ENCODE measurements at regions not wholly inside any gene's neighbourhood (a gene's known extent, or its start where the extent isn't known, plus 50 kb on each side); places are given as distances from the start of the nearest gene placed in this dataset.

- Histone ChIP-seq H3K27me3 (replicated peaks in 1 of 2; ENCODE audit: control insufficient read depth in 2 of 2, extremely low read depth in 1 of 2, insufficient read depth in 2 of 2, low read length in 1 of 2) (no peaks in the 10 kb centered on the region), H3K4me1 (ENCODE audit: control insufficient read depth in 1 of 2, extremely low read depth in 1 of 2, insufficient read depth in 2 of 2, low read length in 2 of 2) (no peaks in the 10 kb centered on the region), H3K9me3 (no peaks in the 10 kb centered on the region), H3K36me3 (ENCODE audit: control insufficient read depth in 2 of 2, extremely low read depth in 1 of 2, insufficient read depth in 1 of 2, low read length in 1 of 2) (no peaks in the 10 kb centered on the region), H3K4me3 (ENCODE audit: control insufficient read depth in 1 of 2, extremely low read depth in 1 of 2, low read length in 1 of 2) (no peak overlapping the region), H3K27ac (ENCODE audit: low read length) (no peak overlapping the region)
- no peak overlapping the region for H3K4me3 Mint-ChIP-seq
- H3K9me3 Mint-ChIP-seq = peaks cover 5 to 12% (median 10%) of the 10 kb centered on the region in 3 donors
- ATAC-seq (replicated peaks in 1 of 4) (no peak), DNase-seq (no peak)
- H3K4me1 Mint-ChIP-seq = no peaks in the 10 kb centered on the region
- ChIA-PET POLR2A (no interaction called here), CTCF (no interaction called here)
- H3K36me3 Mint-ChIP-seq = no peaks in the 10 kb centered on the region
- no peak overlapping the region for H3K27ac Mint-ChIP-seq
- no CpG with 5 or more reads among the region's 4 CpGs for WGBS (ENCODE audit: insufficient coverage)
- H3K27me3 Mint-ChIP-seq = no peaks in the 10 kb centered on the region
These were observed 105.9 kb downstream of the SOX11 start for GRCh38 chr2:5798084-5798483.

GRCh38 chr2:5799348-5799747 lies 107.2 kb downstream of the SOX11 start:
- Mint-ChIP-seq H3K4me3 (no peak overlapping the region), H3K27ac (no peak overlapping the region), H3K4me1 (no peaks in the 10 kb centered on the region), H3K9me3 (peaks cover 5 to 10% (median 9%) of the 10 kb centered on the region in 3 donors), H3K36me3 (no peaks in the 10 kb centered on the region), H3K27me3 (no peaks in the 10 kb centered on the region)
- no peak for ATAC-seq (replicated peaks in 1 of 4)
- H3K4me1 ChIP-seq (ENCODE audit: control insufficient read depth in 1 of 2, extremely low read depth in 1 of 2, insufficient read depth in 2 of 2, low read length in 2 of 2) = no peaks in the 10 kb centered on the region
- H3K4me3 ChIP-seq (ENCODE audit: control insufficient read depth in 1 of 2, extremely low read depth in 1 of 2, low read length in 1 of 2) = no peak overlapping the region
- no peak overlapping the region for H3K27ac ChIP-seq (ENCODE audit: low read length)
- WGBS (ENCODE audit: insufficient coverage) = no CpG with 5 or more reads among the region's 1 CpG
- ChIA-PET POLR2A (no interaction called here), CTCF (no interaction called here)
- H3K36me3 ChIP-seq (ENCODE audit: control insufficient read depth in 2 of 2, extremely low read depth in 1 of 2, insufficient read depth in 1 of 2, low read length in 1 of 2) = no peaks in the 10 kb centered on the region
- H3K27me3 ChIP-seq (replicated peaks in 1 of 2; ENCODE audit: control insufficient read depth in 2 of 2, extremely low read depth in 1 of 2, insufficient read depth in 2 of 2, low read length in 1 of 2) = no peaks in the 10 kb centered on the region
- no peak for DNase-seq
- no peaks in the 10 kb centered on the region for H3K9me3 ChIP-seq

- Histone ChIP-seq H3K4me3 (ENCODE audit: control insufficient read depth in 1 of 2, extremely low read depth in 1 of 2, low read length in 1 of 2) (no peak overlapping the region), H3K9me3 (no peaks in the 10 kb centered on the region), H3K4me1 (ENCODE audit: control insufficient read depth in 1 of 2, extremely low read depth in 1 of 2, insufficient read depth in 2 of 2, low read length in 2 of 2) (no peaks in the 10 kb centered on the region), H3K27ac (ENCODE audit: low read length) (no peak overlapping the region), H3K27me3 (replicated peaks in 1 of 2; ENCODE audit: control insufficient read depth in 2 of 2, extremely low read depth in 1 of 2, insufficient read depth in 2 of 2, low read length in 1 of 2) (no peaks in the 10 kb centered on the region), H3K36me3 (ENCODE audit: control insufficient read depth in 2 of 2, extremely low read depth in 1 of 2, insufficient read depth in 1 of 2, low read length in 1 of 2) (no peaks in the 10 kb centered on the region)
- no peaks in the 10 kb centered on the region for H3K36me3 Mint-ChIP-seq
- ChIA-PET POLR2A (no interaction called here), CTCF (no interaction called here)
- WGBS (ENCODE audit: insufficient coverage) = 55% methylated on average over 2 of the region's 8 CpGs
- H3K4me3 Mint-ChIP-seq = no peak overlapping the region
- H3K4me1 Mint-ChIP-seq = no peaks in the 10 kb centered on the region
- DNase-seq = no peak
- H3K27me3 Mint-ChIP-seq = peaks cover 0 to 4% of the 10 kb centered on the region in 2 donors
- H3K9me3 Mint-ChIP-seq = peaks cover 4 to 20% (median 7%) of the 10 kb centered on the region in 3 donors
- no peak for ATAC-seq (replicated peaks in 1 of 4)
- H3K27ac Mint-ChIP-seq = no peak overlapping the region
These were observed 111.4 kb downstream of the SOX11 start for GRCh38 chr2:5803547-5803946.

GRCh38 chr2:5818961-5819600 lies 126.9 kb downstream of the SOX11 start:
- POLR2A ChIA-PET = no interaction called here
- no peaks in the 10 kb centered on the region for H3K27me3 Mint-ChIP-seq
- ATAC-seq (replicated peaks in 1 of 4) = no peak
- H3K27ac Mint-ChIP-seq = no peak overlapping the region
- peaks cover 0 to 2% (median 0%) of the 10 kb centered on the region in 3 donors for H3K9me3 Mint-ChIP-seq
- WGBS (ENCODE audit: insufficient coverage) = 60% methylated on average over 1 of the region's 3 CpGs
- Histone ChIP-seq H3K27ac (ENCODE audit: low read length) (no peak overlapping the region), H3K27me3 (replicated peaks in 1 of 2; ENCODE audit: control insufficient read depth in 2 of 2, extremely low read depth in 1 of 2, insufficient read depth in 2 of 2, low read length in 1 of 2) (no peaks in the 10 kb centered on the region), H3K4me1 (ENCODE audit: control insufficient read depth in 1 of 2, extremely low read depth in 1 of 2, insufficient read depth in 2 of 2, low read length in 2 of 2) (no peaks in the 10 kb centered on the region), H3K36me3 (ENCODE audit: control insufficient read depth in 2 of 2, extremely low read depth in 1 of 2, insufficient read depth in 1 of 2, low read length in 1 of 2) (no peaks in the 10 kb centered on the region), H3K9me3 (no peaks in the 10 kb centered on the region), H3K4me3 (ENCODE audit: control insufficient read depth in 1 of 2, extremely low read depth in 1 of 2, low read length in 1 of 2) (no peak overlapping the region)
- CTCF ChIA-PET = no interaction called here
- H3K4me1 Mint-ChIP-seq = no peaks in the 10 kb centered on the region
- H3K4me3 Mint-ChIP-seq = no peak overlapping the region
- no peaks in the 10 kb centered on the region for H3K36me3 Mint-ChIP-seq
- no peak for DNase-seq

GRCh38 chr2:5824126-5824525 lies 131.9 kb downstream of the SOX11 start:
- Mint-ChIP-seq H3K9me3 (peaks cover 0 to 8% (median 4%) of the 10 kb centered on the region in 3 donors), H3K27me3 (no peaks in the 10 kb centered on the region), H3K4me3 (no peak overlapping the region), H3K36me3 (no peaks in the 10 kb centered on the region), H3K4me1 (no peaks in the 10 kb centered on the region), H3K27ac (no peak overlapping the region)
- no peak for DNase-seq
- Histone ChIP-seq H3K4me3 (ENCODE audit: control insufficient read depth in 1 of 2, extremely low read depth in 1 of 2, low read length in 1 of 2) (no peak overlapping the region), H3K27ac (ENCODE audit: low read length) (no peak overlapping the region), H3K4me1 (ENCODE audit: control insufficient read depth in 1 of 2, extremely low read depth in 1 of 2, insufficient read depth in 2 of 2, low read length in 2 of 2) (no peaks in the 10 kb centered on the region), H3K36me3 (ENCODE audit: control insufficient read depth in 2 of 2, extremely low read depth in 1 of 2, insufficient read depth in 1 of 2, low read length in 1 of 2) (no peaks in the 10 kb centered on the region), H3K9me3 (no peaks in the 10 kb centered on the region), H3K27me3 (replicated peaks in 1 of 2; ENCODE audit: control insufficient read depth in 2 of 2, extremely low read depth in 1 of 2, insufficient read depth in 2 of 2, low read length in 1 of 2) (no peaks in the 10 kb centered on the region)
- no peak for ATAC-seq (replicated peaks in 1 of 4)
- WGBS (ENCODE audit: insufficient coverage) = 80% methylated on average over 2 of the region's 2 CpGs
- CTCF ChIA-PET = no interaction called here
- POLR2A ChIA-PET = no interaction called here

GRCh38 chr2:5825686-5826085 lies 133.5 kb downstream of the SOX11 start:
- WGBS (ENCODE audit: insufficient coverage) = 100% methylated on average over 1 of the region's 1 CpG
- Histone ChIP-seq H3K36me3 (ENCODE audit: control insufficient read depth in 2 of 2, extremely low read depth in 1 of 2, insufficient read depth in 1 of 2, low read length in 1 of 2) (no peaks in the 10 kb centered on the region), H3K9me3 (no peaks in the 10 kb centered on the region), H3K27me3 (replicated peaks in 1 of 2; ENCODE audit: control insufficient read depth in 2 of 2, extremely low read depth in 1 of 2, insufficient read depth in 2 of 2, low read length in 1 of 2) (no peaks in the 10 kb centered on the region), H3K4me3 (ENCODE audit: control insufficient read depth in 1 of 2, extremely low read depth in 1 of 2, low read length in 1 of 2) (no peak overlapping the region), H3K27ac (ENCODE audit: low read length) (no peak overlapping the region), H3K4me1 (ENCODE audit: control insufficient read depth in 1 of 2, extremely low read depth in 1 of 2, insufficient read depth in 2 of 2, low read length in 2 of 2) (no peaks in the 10 kb centered on the region)
- no peak for DNase-seq
- Mint-ChIP-seq H3K4me1 (no peaks in the 10 kb centered on the region), H3K4me3 (no peak overlapping the region), H3K36me3 (no peaks in the 10 kb centered on the region), H3K27ac (no peak overlapping the region), H3K27me3 (no peaks in the 10 kb centered on the region), H3K9me3 (peaks cover 2 to 12% (median 9%) of the 10 kb centered on the region in 3 donors)
- POLR2A ChIA-PET = no interaction called here
- CTCF ChIA-PET = no interaction called here
- no peak for ATAC-seq (replicated peaks in 1 of 4)
